Smooth muscle cell (in vitro differentiated cells): ENCODE measurements at regions not wholly inside any gene's neighbourhood (a gene's known extent, or its start where the extent isn't known, plus 50 kb on each side); places are given as distances from the start of the nearest gene placed in this dataset.

ENCODE experiments used
- DNase-seq: peaks from one replicate; lab custom pipeline; 2025; ENCODE audit not compliant: unreplicated experiment; lab: John Stamatoyannopoulos, UW
- H2AFZ ChIP-seq: fragments of 200-600 bp; sonication (generic); 2 replicates; pipeline ENCODE4 v1.6.0; 2016; ENCODE audit warnings: antibody characterized with exemption, low read depth, mild to moderate bottlenecking
- H3F3A ChIP-seq: fragments of 200-600 bp; sonication (generic); 2 replicates; pipeline ENCODE4 v1.6.0; 2017; ENCODE audit warnings: antibody characterized with exemption, low read depth
- H3K27ac ChIP-seq: fragments of 200-600 bp; sonication (generic); 2 replicates; pipeline ENCODE4 v1.5.1; 2016; ENCODE audit warnings: low read depth, mild to moderate bottlenecking
- H3K27me3 ChIP-seq: fragments of 200-600 bp; sonication (generic); 2 replicates; pipeline ENCODE4 v1.6.1; 2016; ENCODE audit warnings: low read depth, mild to moderate bottlenecking
- H3K36me3 ChIP-seq: fragments of 200-600 bp; sonication (generic); 2 replicates; pipeline ENCODE4 v1.5.1; 2016; ENCODE audit warnings: low read depth
- H3K4me1 ChIP-seq: fragments of 200-600 bp; sonication (generic); 2 replicates; pipeline ENCODE4 v1.5.1; 2016; ENCODE audit warnings: low read depth
- H3K4me2 ChIP-seq: fragments of 200-600 bp; sonication (generic); 2 replicates; pipeline ENCODE4 v1.6.0; 2016; ENCODE audit warnings: mild to moderate bottlenecking
- H3K4me3 ChIP-seq: fragments of 200-600 bp; sonication (generic); 2 replicates; pipeline ENCODE4 v1.5.1; 2016; ENCODE audit warnings: mild to moderate bottlenecking
- H3K79me2 ChIP-seq: fragments of 200-600 bp; sonication (generic); 2 replicates; pipeline ENCODE4 v1.6.0; 2016; ENCODE audit warnings: low read depth, mild to moderate bottlenecking
- H3K9ac ChIP-seq: fragments of 200-600 bp; sonication (generic); 2 replicates; pipeline ENCODE4 v1.6.0; 2016; ENCODE audit warnings: low read depth
- H3K9me3 ChIP-seq: fragments of 200-600 bp; sonication (generic); replicated peaks from 2 replicates; pipeline ENCODE4 v1.5.1; 2016; ENCODE audit warnings: low read depth
- H4K20me1 ChIP-seq: fragments of 200-600 bp; sonication (generic); 2 replicates; pipeline ENCODE4 v1.6.0; 2016; ENCODE audit warnings: low read depth
- CTCF ChIP-seq: fragments of 200-600 bp; sonication (generic); IDR thresholded peaks from 2 replicates; pipeline ENCODE4 v1.5.1; 2017; ENCODE audit warnings: borderline replicate concordance, mild to moderate bottlenecking, antibody characterized with exemption; ENCODE audit not compliant: insufficient read depth, poor library complexity, severe bottlenecking
- WGBS: methylation state at CpG from one replicate; pipeline ENCODE4 v1.1.7; 2016; ENCODE audit warnings: low lambda C conversion rate; 5-methylcytosine and 5-hydroxymethylcytosine counted together

GRCh38 chrX:93229036-93229435 is 444.3 kb downstream of the NAP1L3 start:
- Histone ChIP-seq H3K36me3 (no peaks in the 10 kb centered on the region), H3K4me2 (no peak overlapping the region), H3K9me3 (no peaks in the 10 kb centered on the region), H3K4me1 (no peaks in the 10 kb centered on the region), H4K20me1 (no peaks in the 10 kb centered on the region), H3K9ac (no peak overlapping the region), H2AFZ (no peak overlapping the region), H3K79me2 (no peaks in the 10 kb centered on the region), H3K4me3 (no peak overlapping the region), H3K27ac (no peak overlapping the region), H3K27me3 (no peaks in the 10 kb centered on the region), H3F3A (no peaks in the 10 kb centered on the region)
- DNase-seq, result no peak
- TF ChIP-seq CTCF, result no peak
- WGBS, result 83% methylated on average over 3 of the region's 3 CpGs
